WI38 (cell line): ENCODE measurements at regions not wholly inside any gene's neighbourhood (a gene's known extent, or its start where the extent isn't known, plus 50 kb on each side); places are given as distances from the start of the nearest gene placed in this dataset.

Source experiments
- H3K4me3 ChIP-seq: 2 replicates; pipeline ENCODE4 v1.5.1; 2011; ENCODE audit warnings: low read depth, mild to moderate bottlenecking, control low read depth, low read length
- CTCF ChIP-seq: IDR thresholded peaks from 2 replicates; pipeline ENCODE4 v1.5.1; 2012; ENCODE audit warnings: low read depth, mild to moderate bottlenecking, control low read depth, low read length

- no peak overlapping the region for H3K4me3 ChIP-seq
- TF ChIP-seq CTCF: no peak
Observed at GRCh38 chr22:48863965-48864528, 963.6 kb downstream of the BRD1 start.

GRCh38 chr22:48860557-48860956 lies 967.1 kb downstream of the BRD1 start:
- TF ChIP-seq CTCF: no peak
- no peak overlapping the region for H3K4me3 ChIP-seq

- no peak overlapping the region for H3K4me3 ChIP-seq
- no peak for TF ChIP-seq CTCF
Observed at GRCh38 chr22:48858856-48859255, 968.8 kb downstream of the BRD1 start.

- TF ChIP-seq CTCF: no peak
- no peak overlapping the region for H3K4me3 ChIP-seq
Observed at GRCh38 chr22:48858121-48858520, 969.6 kb downstream of the BRD1 start.

- H3K4me3 ChIP-seq: no peak overlapping the region
- no peak for TF ChIP-seq CTCF
Observed at GRCh38 chr22:48857202-48857805, 970.4 kb downstream of the BRD1 start.

- H3K4me3 ChIP-seq: no peak overlapping the region
- no peak for TF ChIP-seq CTCF
Observed at GRCh38 chr22:48856308-48856615, 971.4 kb downstream of the BRD1 start.

- TF ChIP-seq CTCF: no peak
- H3K4me3 ChIP-seq: no peak overlapping the region
Observed at GRCh38 chr22:48855593-48856307, 971.9 kb downstream of the BRD1 start.
